Cardiac septum (tissue), 1 donor: ENCODE measurements at regions not wholly inside any gene's neighbourhood (a gene's known extent, or its start where the extent isn't known, plus 50 kb on each side); places are given as distances from the start of the nearest gene placed in this dataset.
"Not testable (repeated sequence)": the region's sequence is repeated elsewhere in the genome, so short reads cannot be mapped to it uniquely, and the experiment has no call there.

Experiments
- DNase-seq: peaks from one replicate; pipeline ENCODE4 v3.0.0-alpha.2; 2020; ENCODE audit warnings: low spot score
- intact Hi-C: fragments of 100-400 bp; cut with DNase I; formaldehyde crosslinking; loops from one replicate; pipeline ENCODE4 v1.14.0; 2022
- donor health status: DM: no; HTN: no; CAD: no.

DNA sequence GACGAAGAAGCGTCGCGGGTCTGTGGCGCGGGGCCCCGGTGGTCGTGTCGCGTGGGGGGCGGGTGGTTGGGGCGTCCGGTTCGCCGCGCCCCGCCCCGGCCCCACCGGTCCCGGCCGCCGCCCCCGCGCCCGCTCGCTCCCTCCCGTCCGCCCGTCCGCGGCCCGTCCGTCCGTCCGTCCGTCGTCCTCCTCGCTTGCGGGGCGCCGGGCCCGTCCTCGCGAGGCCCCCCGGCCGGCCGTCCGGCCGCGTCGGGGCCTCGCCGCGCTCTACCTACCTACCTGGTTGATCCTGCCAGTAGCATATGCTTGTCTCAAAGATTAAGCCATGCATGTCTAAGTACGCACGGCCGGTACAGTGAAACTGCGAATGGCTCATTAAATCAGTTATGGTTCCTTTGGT lies 1533.5 kb upstream of the TPTE start:
- DNase-seq, intact Hi-C loops: not testable (repeated sequence)

DNA sequence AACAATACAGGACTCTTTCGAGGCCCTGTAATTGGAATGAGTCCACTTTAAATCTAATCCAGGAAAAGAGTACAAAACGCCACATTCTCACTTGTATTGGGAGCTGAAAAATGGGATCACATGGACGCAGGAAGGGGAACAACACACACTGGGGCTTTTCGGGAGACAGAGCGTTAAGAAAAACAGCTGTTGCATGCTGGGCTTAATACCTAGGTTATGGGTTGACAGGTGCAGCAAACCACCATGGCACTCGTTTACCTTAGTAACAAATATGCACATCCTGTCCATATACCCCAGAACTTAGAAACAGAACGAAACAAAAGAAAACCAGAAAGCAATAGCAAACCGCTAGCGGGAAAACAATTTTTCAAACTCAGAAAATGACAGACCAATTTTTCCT lies 1532.7 kb upstream of the TPTE start:
- no peak for DNase-seq
- intact Hi-C loops: no loop called here

DNA sequence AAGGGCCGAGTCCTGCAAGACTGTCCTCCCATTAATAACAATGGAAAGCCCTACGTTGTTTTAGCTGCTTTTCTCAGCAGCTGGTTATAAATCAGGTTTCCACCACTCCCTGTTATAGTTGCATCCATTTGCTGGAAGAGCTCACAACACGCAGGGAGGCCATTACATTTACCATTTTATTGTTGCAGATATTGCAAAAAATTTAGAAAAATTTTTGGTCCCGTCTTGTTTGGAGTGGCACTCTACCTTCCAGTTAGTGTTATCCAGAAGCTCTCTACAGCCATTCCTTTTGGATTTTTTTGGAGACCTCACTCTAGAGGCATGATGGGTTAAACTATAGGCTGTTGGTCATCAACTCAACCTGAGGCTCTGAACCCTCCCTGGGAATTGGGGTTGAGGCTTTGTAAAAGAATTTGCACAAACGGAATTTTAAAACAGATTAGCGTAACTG lies 1532.1 kb upstream of the TPTE start:
- intact Hi-C loops: no loop called here
- no peak for DNase-seq

DNA sequence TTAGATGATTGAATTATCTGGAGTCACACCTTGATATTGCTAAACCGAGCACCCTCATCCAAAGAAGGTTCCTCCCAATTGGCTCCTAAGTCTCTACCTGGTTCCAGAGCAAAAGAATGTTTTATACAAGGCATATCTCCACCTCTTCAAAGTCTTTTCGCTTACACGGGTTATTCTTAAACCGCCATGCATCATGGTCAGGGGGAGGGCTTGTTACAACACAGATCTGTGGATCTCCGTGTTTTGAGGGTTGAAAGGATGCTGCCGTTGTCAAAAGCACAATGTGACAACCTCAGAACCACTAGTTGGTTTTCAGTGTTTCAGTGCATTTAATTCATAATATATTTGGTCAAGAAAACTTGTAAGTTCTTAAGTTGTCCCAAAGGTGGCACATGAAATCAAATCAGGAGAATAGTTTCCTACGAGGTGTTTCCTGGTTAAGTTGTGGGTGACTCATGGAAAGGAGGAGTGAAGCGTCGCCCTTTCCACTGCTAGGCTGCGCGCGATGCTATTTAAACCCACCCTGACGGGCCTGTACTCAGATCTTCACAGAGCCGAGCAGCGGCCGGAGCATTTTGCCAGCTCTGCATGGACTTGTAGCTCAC lies 1531.6 kb upstream of the TPTE start:
- intact Hi-C loops: no loop called here
- no peak for DNase-seq

DNA sequence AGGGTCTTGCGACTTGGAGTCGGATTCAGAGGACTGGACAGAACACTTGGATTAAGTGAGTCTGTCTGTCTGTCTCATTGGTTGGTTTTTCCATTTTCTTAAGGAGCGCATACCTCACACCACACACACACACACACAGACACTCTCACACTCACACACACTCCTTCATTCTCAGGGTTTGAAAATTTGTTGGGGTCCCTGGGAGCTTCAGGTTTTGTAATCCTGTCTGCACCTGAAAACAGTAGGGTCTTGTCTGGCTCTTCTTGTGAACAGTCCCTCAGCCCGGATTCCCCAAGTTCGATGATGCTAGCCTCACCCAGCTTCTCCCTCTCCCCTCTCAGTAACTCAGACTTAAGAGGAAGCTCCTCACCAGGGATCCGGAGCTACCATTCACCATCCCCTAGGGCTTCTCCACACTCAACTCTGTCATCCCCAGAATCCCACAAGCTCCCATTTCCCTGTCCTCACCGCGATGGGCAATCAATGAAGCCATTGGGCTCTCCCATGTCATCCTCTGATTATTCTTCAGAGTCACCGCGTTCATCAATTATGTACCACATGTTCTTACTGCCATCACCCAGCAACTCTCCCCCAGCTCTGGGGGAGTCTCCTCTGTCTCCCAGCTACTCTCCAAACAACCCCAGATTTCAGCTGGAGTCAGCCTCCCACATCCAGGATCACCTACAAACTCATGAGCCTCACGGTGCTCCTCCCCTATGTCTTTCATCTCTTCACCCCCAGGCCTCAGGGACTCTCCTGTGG lies 1530.9 kb upstream of the TPTE start:
- DNase-seq: no peak
- intact Hi-C loops: no loop called here

DNA sequence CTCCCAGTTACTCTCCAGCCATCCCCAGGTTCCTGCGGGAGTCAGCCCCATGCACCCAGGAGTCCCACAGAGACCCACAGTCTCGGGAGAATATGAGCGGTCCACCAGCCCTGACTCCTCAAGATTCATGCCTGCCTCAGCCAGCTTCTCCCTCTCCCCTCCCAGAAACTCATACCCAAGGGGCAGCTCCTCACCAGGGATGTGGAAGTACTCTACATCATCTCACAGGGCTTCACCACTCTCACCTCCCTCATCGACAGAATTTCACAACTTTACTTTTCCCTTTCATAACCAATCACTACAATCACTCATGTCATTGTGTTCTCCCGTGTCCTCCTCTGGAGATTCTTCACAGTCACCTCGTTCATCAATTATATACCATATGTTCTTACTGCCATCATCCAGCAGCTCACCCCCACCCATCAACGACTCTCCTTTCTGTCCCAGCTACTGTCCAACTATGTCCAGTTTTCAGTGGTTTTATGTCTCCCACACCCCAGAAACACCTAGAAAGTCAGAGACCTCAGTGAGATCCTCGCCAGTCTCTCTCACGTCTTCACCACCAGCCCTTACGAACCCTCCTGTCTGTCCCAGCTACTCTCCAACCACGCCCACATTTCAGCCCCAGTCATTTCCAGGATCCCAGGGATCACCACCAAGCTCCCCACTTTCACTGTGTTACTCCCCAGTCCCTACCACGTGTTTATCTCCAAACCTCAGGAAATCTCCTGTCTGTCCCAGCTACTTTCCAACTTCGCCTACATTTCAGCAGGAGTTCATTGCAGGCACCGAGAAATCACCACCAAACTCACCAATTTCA lies 1530.1 kb upstream of the TPTE start:
- DNase-seq: no peak
- intact Hi-C loops: no loop called here

DNA sequence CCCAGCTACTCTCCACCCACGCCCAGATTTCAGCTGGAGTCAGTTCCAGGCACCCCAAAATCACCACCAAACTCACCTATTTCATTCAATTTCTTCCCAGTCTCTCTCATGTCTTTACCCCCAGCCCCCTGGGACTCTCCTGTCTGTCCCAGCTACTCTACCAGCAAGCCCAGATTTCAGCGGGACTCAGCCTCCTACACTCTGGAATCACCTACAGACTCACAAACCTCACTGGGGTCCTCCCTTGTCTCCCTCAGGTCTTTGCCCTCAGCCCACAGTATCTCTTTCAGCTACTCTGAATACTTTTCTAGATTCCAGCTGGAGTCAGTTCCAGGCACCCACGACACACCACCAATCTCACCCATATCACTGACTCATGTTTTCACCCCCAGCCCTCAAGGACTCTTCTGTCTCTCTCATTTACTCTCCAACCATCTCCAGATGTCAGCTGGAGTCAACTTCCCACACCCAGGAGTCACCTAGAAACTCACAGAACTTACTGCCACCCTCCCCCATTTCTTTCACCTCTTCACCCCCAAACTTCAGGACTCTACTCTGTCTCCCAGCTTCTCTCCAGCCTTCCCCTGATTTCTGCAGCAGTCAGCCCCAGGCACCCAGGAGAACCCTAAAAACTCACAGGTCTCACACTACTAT lies 1529.3 kb upstream of the TPTE start:
- no peak for DNase-seq
- intact Hi-C loops: no loop called here

DNA sequence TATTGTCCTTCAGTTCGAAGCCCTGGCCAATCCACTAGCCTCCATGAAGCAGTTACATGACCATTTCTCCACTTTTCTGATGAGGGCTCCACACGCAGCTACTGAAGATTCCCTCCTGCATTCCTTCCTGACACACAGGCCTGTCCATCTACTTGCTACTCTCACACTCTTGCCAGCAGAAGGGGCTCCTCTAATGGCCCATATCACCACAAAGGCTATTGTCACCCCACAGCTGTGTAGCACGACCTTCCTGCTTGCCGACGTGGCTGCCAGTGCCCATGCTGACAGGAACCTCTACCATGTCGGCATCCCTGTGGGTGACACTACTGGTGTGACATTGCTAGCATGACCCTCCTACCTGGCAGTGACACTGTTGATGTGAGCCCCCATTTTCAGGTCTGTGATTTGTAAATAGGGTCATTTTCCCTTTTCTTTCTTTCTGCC lies 1528.6 kb upstream of the TPTE start:
- intact Hi-C loops: no loop called here
- DNase-seq: no peak

DNA sequence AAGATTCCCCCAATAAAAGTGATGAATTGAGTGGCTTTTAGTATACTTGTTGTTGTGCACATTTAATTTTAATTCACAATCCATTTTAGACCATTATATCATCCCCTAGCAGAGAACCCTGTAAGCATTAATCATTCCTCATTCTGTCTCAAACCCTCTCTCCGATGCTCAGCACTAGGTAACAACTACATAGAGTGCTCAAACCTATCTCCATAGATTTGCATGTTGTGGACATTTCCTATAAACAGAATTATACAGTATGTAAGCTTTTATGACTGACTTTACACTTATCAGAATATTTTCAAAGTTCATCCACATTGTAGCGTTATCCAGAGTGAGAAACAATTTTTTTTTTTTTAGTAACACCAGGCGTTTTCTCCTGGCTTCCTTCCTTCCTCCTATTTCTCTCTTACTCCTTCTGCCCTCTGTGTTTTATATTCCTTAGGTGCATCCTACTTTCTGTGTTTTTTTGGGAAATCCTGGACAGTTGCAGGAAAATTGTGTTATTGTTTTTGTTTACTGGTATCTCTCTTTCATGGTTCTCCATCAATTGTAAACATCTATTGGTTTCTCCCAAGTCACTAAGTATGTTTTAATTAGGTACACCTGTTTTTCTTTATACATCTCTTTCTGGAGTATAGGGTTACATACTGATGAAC lies 1528.0 kb upstream of the TPTE start:
- intact Hi-C loops: no loop called here
- DNase-seq: no peak

DNA sequence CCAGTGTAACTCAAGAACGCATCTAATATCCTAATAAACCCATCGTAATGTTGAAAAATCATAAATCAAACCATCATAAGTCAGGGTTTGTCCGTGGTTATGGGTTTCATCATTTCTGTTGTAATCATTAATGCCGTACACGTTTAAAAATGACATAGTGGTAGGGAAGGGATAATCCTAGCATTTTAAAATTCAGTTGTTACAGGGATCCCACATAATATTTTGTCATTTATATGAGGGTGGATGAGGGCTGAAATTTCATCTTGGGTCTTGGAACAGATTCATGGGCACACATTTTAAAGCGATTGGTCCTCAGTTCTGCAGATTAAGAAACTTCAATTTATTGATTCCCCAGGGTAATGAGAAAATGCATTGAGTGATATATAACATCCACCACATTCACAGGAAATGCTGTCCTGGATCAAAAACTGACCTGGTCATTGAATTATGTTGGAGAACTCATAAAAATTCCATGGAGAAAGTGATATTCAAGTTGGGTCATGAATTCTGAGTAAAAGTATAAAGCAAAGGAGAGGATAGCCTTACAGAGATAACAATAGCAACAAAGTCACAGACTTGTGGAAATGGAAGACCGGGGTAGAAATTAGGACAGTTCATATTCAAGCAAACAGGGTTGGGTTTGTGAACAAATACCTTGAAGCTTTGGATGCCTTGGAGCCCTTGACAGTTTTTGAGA lies 1527.3 kb upstream of the TPTE start:
- no peak for DNase-seq
- intact Hi-C loops: no loop called here

DNA sequence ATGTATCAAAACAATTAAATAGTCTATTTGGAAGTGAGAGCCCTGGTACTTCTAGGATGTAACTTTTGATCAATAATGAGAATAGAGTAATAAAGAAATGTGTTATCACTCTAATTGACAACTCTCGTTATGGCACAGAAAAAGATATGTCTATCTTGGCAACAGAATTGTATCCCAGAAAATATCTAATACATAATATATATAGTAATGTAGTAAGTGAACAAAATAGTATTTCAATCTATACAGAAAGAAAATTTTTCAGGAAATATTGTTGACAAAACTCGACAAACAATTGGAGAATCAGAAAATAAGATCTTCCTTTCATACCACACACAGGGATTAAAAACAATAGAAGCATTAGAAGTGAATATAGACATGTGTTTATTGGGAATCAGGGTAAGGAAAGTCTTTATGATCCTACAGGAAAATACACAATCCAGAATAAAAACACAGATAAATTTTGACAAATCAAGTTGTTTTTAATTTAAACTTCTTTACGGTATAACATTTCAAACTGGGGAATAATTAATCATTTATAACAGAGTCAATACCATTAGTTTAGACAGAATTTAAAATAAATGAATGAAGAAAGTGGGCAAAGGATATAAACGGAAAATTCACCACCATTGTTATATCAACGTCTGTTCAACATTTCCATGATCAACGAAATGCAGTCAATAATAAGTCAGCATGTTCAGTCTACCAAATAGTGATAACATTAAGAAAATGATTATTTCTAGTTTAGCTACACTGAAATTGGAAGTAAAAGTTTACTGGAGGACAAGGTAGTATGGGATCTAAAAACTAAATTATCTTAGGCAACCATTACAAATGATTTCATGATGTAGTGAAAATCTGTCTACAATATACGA lies 1526.5 kb upstream of the TPTE start:
- DNase-seq: no peak
- intact Hi-C loops: no loop called here

DNA sequence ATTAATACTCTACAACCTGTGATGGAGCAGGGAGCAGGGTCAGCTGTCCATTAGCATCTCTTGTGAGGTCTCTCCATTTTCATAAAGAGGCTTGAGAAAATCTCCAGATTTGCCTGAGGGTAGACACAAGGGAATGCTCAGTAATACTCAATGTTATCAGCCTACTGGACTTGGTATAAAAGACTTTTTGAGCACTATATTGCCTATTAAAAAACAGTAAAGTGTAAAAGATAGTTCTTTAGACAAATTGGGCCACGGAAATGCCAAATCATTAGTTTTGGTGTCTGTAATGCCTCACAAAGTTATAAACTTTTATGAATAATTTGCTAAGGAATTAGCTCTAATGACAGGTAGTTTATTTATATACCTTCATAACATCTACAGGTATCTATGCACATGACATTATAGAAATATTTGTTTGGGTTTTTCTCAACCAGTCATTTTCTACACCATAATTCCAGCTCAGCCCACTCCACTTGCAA lies 1524.9 kb upstream of the TPTE start:
- DNase-seq, intact Hi-C loops: not testable (repeated sequence)

DNA sequence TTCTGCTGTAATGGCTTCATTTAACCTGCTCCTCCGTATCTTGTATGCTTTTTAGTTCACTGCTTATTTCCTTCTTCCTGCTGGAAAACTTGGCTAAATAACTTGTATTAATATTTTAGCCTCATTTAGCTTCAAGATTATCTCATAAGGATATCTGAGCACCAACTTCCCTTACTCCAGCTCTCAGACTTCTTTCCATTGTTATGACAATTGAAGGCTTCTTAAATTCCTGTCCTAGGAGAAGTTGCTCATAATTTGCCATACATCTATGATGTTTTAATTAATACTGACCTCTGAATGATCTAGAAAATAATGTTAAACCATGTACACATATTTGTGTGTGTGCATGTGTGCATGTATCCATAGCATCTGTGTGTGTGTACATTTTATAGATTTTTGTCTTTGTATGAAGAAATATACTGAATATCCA lies 1524.4 kb upstream of the TPTE start:
- intact Hi-C loops: no loop called here
- DNase-seq: no peak

DNA sequence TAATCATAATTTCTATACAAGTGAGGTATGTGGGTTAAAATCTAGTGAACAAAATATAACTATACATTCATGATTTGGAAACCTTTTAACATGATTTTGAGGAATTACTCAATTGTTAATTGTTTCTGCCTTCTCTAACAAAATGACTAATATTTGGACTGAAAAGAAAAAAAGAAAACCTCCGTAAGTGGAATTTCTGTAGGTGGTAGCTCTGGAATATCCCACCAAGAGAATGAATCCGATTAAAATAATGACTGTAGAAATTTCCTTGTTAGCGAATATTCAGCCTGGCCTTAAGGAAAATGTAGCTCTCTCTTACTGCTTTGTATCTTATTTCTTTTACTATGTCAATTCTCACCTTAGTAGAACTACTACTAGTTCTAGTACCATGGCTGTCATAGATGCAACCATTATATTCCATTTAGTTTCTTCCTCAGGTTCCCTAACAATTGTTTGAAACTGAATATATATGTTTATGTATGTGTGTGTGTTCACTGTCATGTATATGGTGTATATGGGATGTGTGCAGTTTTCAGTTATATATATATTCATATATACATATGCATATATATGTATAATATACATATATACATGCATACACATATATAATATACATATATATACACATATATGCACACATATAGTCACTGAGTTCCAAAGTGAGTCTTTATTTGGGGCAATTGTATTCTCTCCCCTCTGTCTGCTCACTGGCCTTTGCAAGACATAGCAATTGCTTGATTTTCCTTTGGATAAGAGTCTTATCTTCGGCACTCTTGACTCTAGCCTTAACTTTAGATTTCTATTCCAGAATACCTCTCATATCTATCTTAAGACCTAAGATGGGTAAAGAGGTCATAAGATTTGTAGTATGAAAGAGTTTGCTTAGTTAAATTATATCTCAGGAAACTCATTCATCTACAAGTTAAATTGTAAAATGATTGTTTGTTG lies 1523.7 kb upstream of the TPTE start:
- DNase-seq, intact Hi-C loops: not testable (repeated sequence)

DNA sequence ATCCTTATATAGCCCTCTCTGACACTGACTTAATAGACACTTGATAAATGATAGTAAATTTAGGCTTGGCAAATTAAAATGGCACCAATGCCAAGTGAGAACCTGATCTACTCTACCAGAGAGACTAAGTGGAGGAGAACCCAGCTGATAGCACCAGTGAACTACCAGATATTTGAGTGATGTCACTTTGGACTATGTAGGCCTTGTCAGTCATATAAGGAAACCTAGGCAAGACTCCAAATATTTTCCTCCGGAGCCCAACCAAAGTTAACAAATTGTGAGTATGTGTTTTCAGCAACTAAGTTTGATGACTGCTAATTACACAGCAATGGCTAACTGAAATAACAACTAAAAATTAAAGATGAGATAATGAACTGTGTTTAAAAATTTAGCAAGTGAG lies 1522.9 kb upstream of the TPTE start:
- DNase-seq, intact Hi-C loops: not testable (repeated sequence)

DNA sequence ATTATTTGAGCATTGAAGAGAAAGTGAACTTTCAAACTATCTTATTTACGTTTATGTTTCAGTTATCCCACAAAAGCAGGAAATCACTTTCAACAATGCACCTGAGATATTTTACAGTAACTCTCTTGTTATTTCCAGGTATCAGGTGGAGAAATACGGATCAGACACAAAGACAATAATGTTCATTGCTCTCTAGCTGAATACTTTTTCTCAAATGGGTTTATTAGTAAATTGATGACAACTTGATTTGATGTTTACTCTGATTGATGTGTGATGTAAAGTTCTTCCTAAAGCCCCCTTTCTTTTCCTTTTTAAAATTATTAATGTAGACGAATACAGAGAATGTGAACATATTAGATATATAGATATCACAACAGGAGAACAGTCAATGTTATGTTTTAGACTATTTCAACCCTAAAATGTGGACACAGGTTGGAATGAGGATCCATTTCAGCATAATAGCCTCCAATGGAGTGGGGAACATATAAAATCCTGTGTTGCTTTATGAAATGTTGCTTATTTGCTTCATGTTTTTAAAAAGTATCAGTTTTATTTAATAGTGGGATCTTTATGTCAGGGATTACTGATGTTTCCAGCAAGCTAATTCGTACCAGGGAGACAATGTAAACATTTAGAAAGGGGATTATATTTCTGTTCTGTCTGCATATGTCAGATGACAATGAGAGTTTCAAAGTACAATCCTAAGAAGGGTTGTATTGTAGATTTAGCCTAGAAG lies 1522.3 kb upstream of the TPTE start:
- intact Hi-C loops: no loop called here
- DNase-seq: no peak
